ENCODE measurements at regions not wholly inside any gene's neighbourhood (a gene's known extent, or its start where the extent isn't known, plus 50 kb on each side); places are given as distances from the start of the nearest gene placed in this dataset.

GRCh38 chr13:38415233-38415632, 65.6 kb downstream of the UFM1 start:
- no peak for DNase-seq (ENCODE audit: low spot score)
- intact Hi-C loops (cut with DNase I): no loop called here

GRCh38 chr13:38417241-38417640, 67.6 kb downstream of the UFM1 start:
- intact Hi-C loops (cut with DNase I): no loop called here
- DNase-seq (ENCODE audit: low spot score): no peak

- intact Hi-C loops (cut with DNase I): no loop called here
- DNase-seq (ENCODE audit: low spot score): no peak
Observed at GRCh38 chr13:38417727-38418126, 68.1 kb downstream of the UFM1 start.

GRCh38 chr13:38418286-38418685, 68.6 kb downstream of the UFM1 start:
- intact Hi-C loops (cut with DNase I): no loop called here
- no peak for DNase-seq (ENCODE audit: low spot score)

- DNase-seq (ENCODE audit: low spot score): no peak
- intact Hi-C loops (cut with DNase I): no loop called here
Observed at GRCh38 chr13:38419312-38419873, 69.7 kb downstream of the UFM1 start.

- DNase-seq (ENCODE audit: low spot score): no peak
- intact Hi-C loops (cut with DNase I): no loop called here
Observed at GRCh38 chr13:38421590-38422560, 72.2 kb downstream of the UFM1 start.

- intact Hi-C loops (cut with DNase I): no loop called here
- DNase-seq (ENCODE audit: low spot score): no peak
Observed at GRCh38 chr13:38429916-38430315, 80.3 kb downstream of the UFM1 start.

GRCh38 chr13:38430796-38431195, 81.1 kb downstream of the UFM1 start:
- no peak for DNase-seq (ENCODE audit: low spot score)
- intact Hi-C loops (cut with DNase I): no loop called here

- no peak for DNase-seq (ENCODE audit: low spot score)
- intact Hi-C loops (cut with DNase I): no loop called here
Observed at GRCh38 chr13:38440666-38441065, 91.0 kb downstream of the UFM1 start.

- DNase-seq (ENCODE audit: low spot score): no peak
- intact Hi-C loops (cut with DNase I): no loop called here
Observed at GRCh38 chr13:38444904-38445303, 95.3 kb downstream of the UFM1 start.

- intact Hi-C loops (cut with DNase I): no loop called here
- no peak for DNase-seq (ENCODE audit: low spot score)
Observed at GRCh38 chr13:38452656-38453055, 103.0 kb downstream of the UFM1 start.

GRCh38 chr13:38462605-38463004, 113.0 kb downstream of the UFM1 start:
- no peak for DNase-seq (ENCODE audit: low spot score)
- intact Hi-C loops (cut with DNase I): no loop called here

GRCh38 chr13:38463048-38463447, 113.4 kb downstream of the UFM1 start:
- intact Hi-C loops (cut with DNase I): no loop called here
- no peak for DNase-seq (ENCODE audit: low spot score)

- intact Hi-C loops (cut with DNase I): loop anchor here in 1 of 2 donors (10.0 kb wide), 1 partner anchor 1188 kb away; no protein-coding TSS in a partner anchor
- peak; percentile 69 for DNase-seq (ENCODE audit: low spot score)
Observed at GRCh38 chr13:38472411-38472810, 122.8 kb downstream of the UFM1 start.

- intact Hi-C loops (cut with DNase I): loop anchor here in 1 of 2 donors (10.0 kb wide), 1 partner anchor 1189 kb away; no protein-coding TSS in a partner anchor
- no peak for DNase-seq (ENCODE audit: low spot score)
Observed at GRCh38 chr13:38473305-38473704, 123.7 kb downstream of the UFM1 start.

- intact Hi-C loops (cut with DNase I): loop anchor here in 1 of 2 donors (10.0 kb wide), 1 partner anchor 1193 kb away; no protein-coding TSS in a partner anchor
- DNase-seq (ENCODE audit: low spot score): no peak
Observed at GRCh38 chr13:38477676-38478075, 128.0 kb downstream of the UFM1 start.

GRCh38 chr13:38483623-38484022, 134.0 kb downstream of the UFM1 start:
- no peak for DNase-seq (ENCODE audit: low spot score)
- intact Hi-C loops (cut with DNase I): no loop called here

- no peak for DNase-seq (ENCODE audit: low spot score)
- intact Hi-C loops (cut with DNase I): no loop called here
Observed at GRCh38 chr13:38490657-38491056, 141.0 kb downstream of the UFM1 start.

- no peak for DNase-seq (ENCODE audit: low spot score)
- intact Hi-C loops (cut with DNase I): no loop called here
Observed at GRCh38 chr13:38494445-38494844, 144.8 kb downstream of the UFM1 start.

- no peak for DNase-seq (ENCODE audit: low spot score)
- intact Hi-C loops (cut with DNase I): no loop called here
Observed at GRCh38 chr13:38496917-38497316, 147.3 kb downstream of the UFM1 start.

GRCh38 chr13:38498271-38498670, 148.6 kb downstream of the UFM1 start:
- intact Hi-C loops (cut with DNase I): no loop called here
- DNase-seq (ENCODE audit: low spot score): no peak
